Suppressor macrophage (primary cell): ENCODE measurements at regions not wholly inside any gene's neighbourhood (a gene's known extent, or its start where the extent isn't known, plus 50 kb on each side); places are given as distances from the start of the nearest gene placed in this dataset.
"Not testable (repeated sequence)": the region's sequence is repeated elsewhere in the genome, so short reads cannot be mapped to it uniquely, and the experiment has no call there.

ENCODE experiments used
- DNase-seq, 4 experiments: peaks; one replicate each; pipeline ENCODE4 v3.0.0-alpha.2; 2020 to 2022

DNA sequence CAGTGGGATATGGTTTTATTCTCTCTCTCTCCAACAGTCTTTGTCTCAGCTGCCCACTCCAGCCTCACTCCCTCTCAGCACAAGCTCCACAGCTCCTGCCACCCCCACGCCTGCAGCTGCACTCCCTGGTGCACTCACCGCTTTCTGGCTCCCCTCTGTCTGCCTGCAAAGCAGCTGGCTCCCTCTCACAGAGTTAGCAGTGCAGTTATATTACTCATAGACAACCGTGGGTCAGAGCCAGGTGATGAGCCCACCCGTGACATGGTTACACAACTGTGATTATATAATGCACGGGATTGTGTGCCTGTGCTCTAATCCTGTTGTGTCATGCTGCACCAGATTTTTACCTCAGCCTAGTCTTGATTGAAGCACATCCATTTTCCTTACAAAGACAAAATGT, 276.9 kb upstream of the CHAC2 start:
- no peak for DNase-seq

DNA sequence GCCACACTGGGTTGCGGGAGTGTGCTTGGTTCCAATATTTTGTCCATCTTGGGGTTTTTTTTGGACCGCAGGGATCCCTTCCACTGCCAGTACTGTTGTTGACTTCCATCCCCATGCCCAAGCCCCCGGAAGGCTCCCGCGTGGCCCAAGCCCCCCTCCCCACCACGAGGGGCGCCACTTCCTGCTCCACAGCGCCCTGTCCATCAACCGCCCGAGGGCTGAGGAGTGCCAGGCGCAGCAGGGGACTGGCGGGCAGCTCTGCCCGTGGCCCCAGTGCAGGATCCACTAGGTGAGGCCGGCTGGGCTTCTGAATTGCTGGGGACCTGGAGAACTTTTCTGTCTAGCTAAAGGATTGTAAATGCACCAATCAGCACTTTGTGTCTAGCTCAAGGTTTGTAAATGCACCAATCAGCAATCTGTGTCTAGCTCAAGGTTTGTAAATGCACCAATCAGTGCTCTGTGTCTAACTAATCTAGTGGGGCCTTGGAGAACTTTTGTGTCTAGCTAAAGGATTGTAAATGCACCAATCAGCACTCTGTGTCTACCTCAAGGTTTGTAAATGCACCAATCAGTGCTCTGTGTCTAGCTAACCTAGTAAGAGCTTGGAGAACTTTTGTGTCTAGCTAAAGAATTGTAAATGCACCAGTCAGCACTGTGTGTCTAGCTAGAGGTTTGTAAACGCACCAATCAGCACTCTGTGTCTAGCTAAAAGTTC, 281.3 kb upstream of the CHAC2 start:
- DNase-seq, result not testable (repeated sequence)

DNA sequence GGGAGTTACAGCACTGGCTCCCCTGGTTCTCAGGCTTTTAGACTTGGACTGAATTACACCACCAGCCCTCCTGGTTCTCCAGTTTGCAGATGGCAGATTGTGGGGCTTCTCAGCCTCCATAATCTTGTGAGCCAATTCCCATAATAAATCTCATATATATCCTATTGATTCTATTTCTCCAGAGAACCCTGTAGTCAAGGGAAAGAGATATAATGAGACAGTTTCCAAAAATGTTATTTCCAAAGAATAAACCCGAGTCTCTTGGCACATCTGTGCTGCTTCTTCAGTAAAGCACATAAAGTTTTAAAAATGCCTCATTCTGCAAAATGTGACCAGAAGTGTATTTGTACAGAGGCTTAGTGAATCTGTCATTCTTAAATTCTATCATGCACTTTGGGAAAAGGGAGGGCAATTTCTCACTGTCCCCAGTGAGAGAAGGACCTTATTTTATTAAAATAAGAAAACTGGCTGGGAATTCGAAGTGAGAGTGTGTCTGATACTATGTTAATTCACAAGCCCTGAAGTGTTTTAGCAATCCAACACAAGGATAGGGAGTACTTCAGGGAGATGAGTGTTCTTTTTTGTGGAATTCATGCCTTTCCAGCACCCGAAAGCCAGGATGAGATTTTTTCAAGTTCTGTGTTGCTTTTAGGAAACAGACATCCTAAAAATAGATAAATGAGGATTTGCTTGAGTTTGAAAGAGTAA, 282.4 kb upstream of the CHAC2 start:
- DNase-seq, result no peak

DNA sequence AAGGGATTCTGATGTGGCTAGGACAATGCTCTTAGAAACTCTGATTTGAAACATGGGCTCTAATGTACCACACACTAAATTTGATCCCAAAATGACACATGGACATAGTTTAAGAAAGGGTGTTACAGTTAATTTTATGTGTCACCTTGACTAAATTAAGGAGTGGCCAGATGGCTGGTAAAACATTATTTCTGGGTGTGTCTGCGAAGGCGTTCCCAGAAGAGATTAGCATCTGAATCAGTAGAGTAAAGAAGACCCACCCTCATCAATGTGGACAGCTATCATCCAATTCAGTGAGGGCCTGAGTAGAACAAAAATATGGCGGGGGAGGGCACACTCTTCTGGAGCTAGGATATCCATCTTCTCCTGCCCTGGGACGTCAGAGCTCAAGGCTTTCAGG, 283.1 kb upstream of the CHAC2 start:
- no peak for DNase-seq

DNA sequence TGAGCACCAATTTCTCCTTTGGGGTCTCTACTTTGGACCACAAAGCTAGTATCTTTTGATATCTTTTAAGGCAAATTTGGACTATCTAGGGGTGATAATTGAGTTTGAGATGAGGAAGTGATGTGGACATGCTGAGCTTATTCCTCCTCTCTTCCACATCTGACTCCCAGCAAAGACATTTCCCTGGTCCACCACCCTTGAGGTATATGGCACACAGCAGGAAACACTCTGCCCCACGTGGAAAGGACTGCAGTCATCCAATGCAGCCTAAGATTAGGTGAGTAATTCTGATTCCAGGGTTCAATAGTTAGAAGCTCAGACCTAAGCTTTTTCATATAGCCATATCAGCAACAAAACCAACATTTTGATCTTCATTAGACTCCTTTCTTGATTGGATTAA, 290.1 kb upstream of the CHAC2 start:
- no peak for DNase-seq

DNA sequence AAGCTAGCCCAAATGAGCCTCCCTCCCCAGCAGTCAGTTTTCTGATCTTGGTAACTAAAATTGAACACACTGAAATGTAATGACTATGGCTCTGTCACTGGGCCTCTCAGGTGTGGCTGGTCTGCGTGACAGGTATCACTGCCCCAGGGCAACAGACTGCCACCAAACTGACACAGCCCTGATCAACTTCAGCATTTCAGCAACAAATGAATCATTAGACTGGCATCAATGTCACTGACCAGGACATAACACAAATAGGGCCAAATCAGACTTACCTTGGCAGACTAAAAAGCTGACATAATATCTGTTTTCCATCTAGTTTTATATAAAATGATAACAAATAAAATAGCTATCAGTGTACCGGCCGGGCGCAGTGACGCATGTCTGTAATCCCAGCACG, 290.8 kb upstream of the CHAC2 start:
- DNase-seq, result no peak

DNA sequence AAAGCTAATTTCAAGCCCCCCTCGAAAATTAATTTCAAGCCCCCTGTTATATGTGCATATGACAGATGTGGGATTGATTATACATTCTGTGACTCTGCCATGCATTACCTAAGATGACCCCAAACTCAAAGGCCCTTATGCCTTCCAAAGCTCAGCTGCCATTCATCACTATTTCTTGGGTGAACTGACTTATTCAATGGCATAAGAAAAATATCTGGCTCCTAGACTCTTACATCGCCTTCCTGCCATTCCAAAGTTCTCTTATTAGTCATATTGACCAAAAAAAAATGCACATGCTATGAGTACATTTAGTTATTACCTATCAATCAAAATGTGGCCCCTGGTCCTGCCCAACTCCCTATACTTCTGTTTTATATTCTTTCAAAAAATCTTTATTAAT, 291.8 kb upstream of the CHAC2 start:
- DNase-seq, result no peak

DNA sequence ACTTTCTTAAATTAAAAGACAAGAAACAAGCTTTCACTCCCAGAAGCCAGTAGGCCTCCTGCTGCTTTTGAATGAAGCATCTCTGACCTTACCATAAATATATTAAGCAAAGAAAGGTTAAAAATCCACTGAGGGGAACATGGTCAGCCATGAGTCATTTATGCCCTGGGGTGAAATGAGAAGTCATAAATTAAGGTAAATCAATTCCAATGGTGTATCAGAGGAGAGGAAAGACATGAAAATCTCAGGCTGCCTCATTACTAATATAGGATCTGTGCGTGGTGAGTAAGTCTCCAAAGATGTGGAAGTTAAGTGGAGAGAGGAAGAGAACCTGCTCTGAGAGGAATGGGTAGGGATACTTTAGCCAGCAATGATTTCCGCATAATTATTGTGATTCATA, 292.3 kb upstream of the CHAC2 start:
- no peak for DNase-seq

DNA sequence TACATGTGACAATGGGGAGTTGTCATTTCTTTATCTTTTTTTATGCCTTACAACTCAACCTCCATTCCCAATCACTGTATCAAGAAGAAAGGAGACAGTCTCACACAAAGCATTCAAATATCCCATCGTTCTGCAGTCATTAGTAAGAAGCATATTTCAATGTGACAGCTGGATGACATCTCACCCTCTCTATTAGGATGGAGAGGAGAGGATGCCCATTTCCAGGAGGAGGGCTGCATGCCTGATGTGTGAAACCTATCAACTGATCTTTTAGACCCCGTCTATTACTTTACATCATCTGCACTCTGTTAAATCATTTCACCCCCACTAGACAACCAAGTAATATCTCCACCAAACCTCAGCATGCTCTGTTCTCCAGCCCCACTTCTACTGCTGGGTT, 292.7 kb upstream of the CHAC2 start:
- no peak for DNase-seq

DNA sequence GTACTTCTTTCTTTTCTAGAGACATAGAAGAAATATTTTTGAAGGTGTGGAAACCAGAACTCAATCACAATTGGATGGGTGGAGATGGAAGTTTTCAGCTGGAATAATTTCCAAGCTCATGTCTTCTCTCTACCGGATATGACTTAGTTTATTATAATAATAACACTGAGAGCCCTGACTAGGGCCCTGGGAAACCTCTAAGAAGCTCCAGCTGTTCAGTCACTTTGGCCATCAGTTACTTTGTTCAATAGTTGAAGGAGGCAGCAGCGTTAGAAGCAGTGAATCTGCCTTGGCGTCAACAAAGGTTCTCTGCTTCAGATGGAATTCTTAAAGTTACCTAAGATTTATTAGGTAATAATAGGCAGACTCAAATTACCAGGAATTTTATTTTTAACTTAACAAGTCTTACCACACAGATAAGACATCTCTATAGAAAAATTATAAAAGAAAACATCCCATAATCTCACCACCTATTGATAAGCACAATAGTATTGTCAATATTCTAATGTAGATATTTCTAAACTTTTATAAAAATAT, 293.8 kb upstream of the CHAC2 start:
- DNase-seq, result no peak

DNA sequence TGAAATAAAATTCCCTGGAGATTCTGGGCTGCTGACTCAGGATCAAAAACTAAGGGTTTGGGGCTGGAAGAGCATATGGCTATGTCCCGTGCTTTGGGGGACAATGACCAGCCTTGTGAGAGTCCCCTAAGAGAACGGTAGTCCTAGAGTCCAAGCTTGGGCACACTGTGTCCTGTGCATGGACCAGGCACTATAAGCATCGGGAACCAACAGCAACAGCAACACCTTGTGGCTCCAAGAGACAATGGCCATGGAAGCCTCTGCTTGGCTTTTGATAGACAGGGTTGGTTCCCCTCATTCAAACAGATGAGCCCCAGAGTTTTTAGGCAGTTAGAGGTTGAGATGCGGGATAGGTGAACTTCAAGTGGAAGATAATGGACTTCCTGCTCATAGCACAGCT, 294.4 kb upstream of the CHAC2 start:
- no peak for DNase-seq

DNA sequence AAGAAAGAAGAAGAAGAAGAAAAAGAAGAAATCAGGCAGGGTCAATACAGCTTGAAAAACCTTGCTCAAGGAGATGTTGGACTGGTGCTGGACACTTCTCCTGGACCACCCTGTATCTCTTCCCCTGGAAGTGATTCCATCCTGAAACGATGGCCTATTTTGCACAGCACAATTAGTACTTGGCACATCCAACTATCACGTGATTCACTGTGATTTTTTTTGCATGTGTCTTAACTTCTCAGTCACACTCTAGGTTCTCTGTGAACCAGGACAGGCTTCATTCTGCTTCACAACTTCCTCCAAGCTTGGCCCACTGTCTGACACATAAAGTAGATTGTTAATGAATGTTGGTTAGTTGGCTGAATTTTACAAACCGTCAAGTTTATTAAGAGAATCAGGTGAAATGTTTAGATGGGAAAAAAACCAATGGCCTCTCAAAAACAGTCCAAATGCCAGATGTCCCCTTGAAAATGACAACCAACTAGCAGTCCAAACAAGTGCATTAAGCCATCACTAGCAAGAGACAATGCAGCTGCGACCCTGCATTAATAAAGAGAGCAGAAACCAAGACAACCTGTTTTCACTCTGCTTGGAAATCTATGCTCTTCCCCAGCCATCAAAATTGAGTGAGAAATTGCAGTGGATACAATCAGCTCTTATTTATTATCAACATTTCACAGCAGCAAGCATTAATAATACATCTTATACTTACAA, 300.0 kb upstream of the CHAC2 start:
- no peak for DNase-seq

DNA sequence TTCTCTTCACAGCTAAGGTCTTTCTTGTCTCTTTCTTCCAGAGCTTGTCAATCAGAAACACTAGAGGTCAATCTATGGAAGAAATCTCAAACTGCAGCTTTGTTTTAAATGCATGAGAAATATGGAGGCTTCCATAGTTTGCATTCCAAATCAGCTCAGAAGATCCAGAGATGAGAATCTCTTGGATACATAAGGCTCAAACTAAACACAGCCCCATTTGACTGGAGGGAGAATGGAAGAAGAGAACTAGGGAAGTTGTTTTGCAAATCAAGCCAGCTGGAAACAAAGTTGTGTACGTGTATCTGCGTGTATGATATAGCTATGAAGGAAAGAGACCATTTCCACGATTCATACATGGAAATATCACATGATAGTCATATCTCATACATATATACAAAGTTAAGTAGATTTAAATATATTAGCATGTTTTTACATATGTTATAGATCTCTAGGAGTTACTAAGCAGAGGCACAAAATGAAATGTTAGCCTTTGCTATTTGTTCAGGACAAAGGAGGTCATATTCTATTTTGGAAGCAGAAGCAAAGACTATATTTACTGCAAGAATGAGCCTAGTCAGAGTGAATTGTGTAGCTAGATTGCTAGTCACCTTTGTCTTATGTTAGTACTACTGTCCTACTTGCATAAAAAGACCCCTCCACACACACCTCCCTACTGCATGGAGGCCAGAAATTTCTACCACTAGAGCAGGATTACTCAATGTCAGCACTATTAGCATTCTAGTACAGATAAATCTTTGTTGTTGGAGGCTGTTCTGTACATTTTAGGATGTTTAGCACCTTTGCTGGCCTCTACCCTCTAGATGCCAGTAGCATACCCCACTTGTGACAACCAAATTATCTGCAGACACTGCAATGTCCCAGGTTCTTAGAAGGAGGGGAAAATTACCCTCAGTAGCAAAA, 303.5 kb upstream of the CHAC2 start:
- no peak for DNase-seq

DNA sequence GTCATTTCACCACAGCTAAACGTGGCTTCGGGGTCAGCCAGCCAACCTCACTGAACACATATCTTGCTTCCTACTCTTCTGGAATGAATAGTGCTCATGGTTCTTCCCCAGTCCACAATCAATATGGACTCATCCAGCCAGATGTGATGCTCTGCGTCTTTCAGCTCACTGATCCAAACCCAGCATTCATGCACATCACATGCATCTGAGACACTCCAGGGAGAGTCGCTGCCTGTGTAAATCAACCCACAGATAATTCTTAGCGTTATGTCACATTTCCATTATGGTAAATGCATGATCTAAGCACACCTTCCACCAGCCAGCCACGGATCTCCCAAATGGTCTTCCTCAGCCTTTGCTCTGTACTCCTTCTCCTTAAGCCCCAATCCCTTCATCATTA, 306.7 kb upstream of the CHAC2 start:
- DNase-seq, result no peak

DNA sequence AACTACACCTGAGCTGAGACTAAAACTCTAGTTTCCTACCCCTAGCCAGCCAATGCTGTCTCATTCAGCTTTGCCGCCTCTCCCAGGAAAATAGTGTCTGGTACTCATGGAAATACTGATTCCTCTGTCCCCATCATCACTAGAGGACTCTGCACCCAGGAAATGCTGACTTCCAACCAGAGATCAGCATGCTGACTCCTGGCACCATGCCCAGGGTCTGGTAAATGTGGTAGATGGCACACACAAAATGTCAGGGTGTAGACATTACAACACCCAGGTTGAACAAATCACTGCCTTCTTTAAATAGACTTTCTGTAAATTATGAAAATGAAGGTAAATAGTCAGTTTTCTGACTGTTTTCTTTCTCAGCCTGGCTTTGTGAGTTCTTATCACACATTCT, 307.3 kb upstream of the CHAC2 start:
- DNase-seq, result no peak

DNA sequence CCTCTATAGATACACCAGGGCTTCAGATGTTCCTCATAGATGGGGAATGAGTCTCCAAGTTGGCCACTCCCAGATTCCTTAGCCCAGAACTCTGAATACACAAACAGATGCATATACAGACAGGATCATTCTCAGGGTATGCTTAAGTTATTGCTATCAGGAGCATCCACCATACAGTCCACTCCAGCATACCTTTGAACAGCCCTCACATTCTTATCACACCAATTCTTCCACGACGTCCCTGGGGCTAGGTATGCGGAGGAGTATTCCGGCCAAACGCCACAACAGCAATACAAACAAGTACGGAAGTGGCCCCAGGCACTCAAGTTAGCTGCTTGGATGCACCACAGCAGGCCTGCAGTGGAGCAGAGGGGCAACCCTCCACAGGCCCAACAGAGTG, 312.5 kb upstream of the CHAC2 start:
- DNase-seq, result no peak

DNA sequence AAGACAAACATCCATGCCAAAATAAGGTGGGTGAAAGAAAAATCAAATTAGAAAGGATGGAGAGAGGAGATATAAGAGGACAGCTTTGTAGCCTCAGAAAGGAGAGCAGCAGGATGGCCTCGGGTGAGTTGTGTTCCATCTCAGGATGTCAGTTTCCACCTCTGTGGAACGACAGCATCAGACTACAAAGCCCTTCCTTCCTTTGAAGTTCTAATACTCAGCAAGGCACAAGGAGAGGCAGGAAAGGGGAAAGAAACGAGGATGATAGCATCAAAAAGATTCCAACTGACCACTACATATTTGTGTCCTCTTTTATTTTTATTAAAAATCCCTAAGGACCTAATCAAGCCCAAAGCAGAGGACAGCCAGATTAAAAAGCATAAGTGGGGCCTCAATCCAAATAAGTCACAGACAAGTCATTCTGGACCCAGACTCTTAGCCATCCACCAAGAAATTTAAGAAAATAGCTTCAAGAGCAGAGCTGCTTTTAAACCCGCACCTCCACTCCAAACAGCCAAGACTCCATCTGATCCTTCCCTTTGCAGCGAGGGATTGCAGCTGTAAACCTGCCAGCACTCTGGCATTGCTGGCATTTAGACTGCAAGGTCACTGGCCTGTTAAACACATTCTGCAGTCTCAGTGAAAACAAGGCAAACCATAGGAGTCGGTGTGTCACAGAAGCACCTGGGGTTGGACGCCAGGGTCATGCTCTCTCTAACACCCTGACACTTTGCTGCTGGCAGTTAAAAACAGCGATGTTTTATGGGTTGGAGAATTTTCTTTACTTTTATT, 314.5 kb upstream of the CHAC2 start:
- no peak for DNase-seq

DNA sequence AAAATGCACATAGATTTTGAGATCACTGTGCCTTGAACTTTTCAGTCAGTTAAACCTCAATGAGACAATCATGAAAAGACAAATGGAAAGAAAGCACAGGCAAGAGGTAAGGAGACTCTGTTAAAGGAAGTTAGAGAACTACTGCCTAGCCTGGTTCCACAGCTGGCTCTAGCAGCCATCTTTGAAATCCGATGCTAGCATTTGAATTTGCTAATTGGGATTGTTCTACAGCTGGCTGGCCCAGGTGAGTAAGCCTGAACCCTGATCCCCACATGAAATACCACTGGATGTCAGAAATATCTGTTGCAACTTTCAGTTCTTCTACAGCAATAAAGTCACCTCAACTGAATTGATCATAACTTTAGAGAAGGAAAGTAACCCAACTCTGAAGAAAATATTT, 315.2 kb upstream of the CHAC2 start:
- no peak for DNase-seq

DNA sequence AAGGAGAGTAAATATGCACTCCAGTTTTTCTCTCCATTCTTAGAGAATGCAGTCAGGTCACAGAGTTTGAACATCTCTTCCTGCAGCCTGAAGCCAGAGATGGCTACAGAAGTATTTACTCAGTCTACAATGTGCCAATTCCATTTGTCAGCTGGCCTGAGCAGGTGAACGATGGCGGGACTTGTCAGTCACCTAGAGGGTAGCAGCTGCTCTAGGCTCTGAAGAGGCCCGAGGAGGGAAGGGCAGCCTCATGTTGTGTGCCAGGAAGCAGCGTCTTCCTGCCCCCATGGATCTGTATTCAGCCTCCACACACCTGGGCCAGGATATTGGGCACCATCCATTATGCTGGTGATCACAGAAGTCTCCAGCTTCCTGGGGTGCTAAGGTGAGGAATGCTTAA, 316.7 kb upstream of the CHAC2 start:
- no peak for DNase-seq

DNA sequence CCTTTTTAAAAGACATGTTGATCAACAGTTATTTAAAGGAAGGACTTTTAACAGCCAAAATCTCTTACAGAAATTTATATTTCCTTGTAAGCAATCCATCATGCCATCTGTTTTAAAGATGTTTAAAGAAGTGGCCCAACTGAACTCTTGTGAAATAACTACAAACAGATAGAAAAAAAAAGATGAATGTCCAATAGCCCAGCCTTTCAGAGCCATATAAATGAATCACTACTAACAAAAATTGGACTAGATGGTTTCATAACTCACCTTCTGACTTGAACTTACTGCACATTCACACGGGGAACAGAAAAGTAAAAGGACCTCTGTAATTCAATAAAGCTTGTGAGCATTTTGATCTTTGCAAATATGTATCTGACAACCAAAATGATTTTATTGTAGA, 319.0 kb upstream of the CHAC2 start:
- no peak for DNase-seq

DNA sequence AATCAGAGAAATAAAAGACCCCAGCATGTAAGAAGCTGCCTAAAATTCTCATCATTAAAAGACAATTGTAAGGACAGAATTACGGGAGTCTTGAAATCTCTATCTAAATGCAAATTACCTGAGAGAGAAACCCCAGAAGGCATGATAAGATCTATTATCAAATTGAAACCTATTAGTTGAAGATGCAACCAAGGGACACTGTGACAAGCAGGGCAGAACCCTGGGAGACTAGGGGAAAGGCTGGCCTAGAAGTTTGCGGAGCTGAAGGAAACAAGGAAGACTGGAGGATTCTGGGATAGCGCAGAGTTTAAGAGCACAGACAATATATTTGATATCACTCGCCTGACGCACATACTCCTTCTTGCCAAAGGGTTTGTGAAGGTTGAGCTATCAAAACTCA, 319.5 kb upstream of the CHAC2 start:
- no peak for DNase-seq
